Ascending aorta (tissue), 2 donors: ENCODE measurements at regions not wholly inside any gene's neighbourhood (a gene's known extent, or its start where the extent isn't known, plus 50 kb on each side); places are given as distances from the start of the nearest gene placed in this dataset.

Experiments used
- DNase-seq, 2 donors: peaks; one replicate each; pipeline ENCODE4 v3.0.0-alpha.2; 2019; ENCODE audit warnings: low spot score in 2 of 2
- H3K27ac ChIP-seq, 2 donors: fragments of 200-600 bp; sonication (generic); one replicate each; pipeline ENCODE4 v1.5.1; 2016 to 2017; ENCODE audit warnings: mild to moderate bottlenecking in 1 of 2
- H3K27me3 ChIP-seq: fragments of 200-600 bp; sonication (generic); one replicate; pipeline ENCODE4 v1.5.1; 2017
- H3K36me3 ChIP-seq, 2 donors: fragments of 200-600 bp; sonication (generic); one replicate each; pipeline ENCODE4 v1.5.1; 2016
- H3K4me1 ChIP-seq, 2 donors: fragments of 200-600 bp; sonication (generic); one replicate each; pipeline ENCODE4 v1.5.1; 2016 to 2017; ENCODE audit warnings: mild to moderate bottlenecking in 1 of 2
- H3K4me3 ChIP-seq, 2 donors: fragments of 200-600 bp; sonication (generic); one replicate each; pipeline ENCODE4 v1.5.1; 2016 to 2017; ENCODE audit warnings: mild to moderate bottlenecking in 1 of 2
- H3K9me3 ChIP-seq, 2 donors: fragments of 200-600 bp; sonication (generic); one replicate each; pipeline ENCODE4 v1.5.1; 2016
- intact Hi-C: fragments of 100-400 bp; cut with DNase I; formaldehyde crosslinking; loops from one replicate; pipeline ENCODE4 v1.15.1; 2023
- TF ChIP-seq, protein P1 (sequence below), 3 experiments: fragments of 200-600 bp in 2 of 3; fragments of 450-650 bp in 1 of 3; sonication (generic) in 2 of 3; IDR thresholded peaks; one replicate each; pipeline ENCODE4 v1.5.1; 2016 to 2019; ENCODE audit warnings: antibody characterized with exemption in 3 of 3, mild to moderate bottlenecking in 1 of 3, moderate library complexity in 1 of 3

DNA sequence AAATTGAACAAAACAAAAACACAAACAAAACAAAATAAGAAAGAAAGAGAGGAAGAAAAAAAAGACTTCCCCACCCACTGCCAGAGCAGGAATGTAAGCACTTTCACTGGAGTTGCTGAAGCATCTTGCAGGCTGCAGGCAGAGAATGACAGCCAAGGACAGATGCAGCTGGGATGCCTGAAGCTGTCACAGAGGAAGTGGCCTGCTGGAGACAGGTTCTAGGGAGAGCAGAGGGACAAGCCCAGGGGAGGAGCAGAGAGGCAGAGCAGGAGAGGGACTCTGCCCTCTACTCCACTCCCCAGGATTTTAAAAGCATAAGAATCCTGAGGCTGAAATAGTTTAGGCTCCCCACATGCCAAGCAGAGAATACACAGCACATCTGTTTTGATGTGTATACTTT lies 326.2 kb downstream of the TUSC7 start:
- TF ChIP-seq, protein P1, sequence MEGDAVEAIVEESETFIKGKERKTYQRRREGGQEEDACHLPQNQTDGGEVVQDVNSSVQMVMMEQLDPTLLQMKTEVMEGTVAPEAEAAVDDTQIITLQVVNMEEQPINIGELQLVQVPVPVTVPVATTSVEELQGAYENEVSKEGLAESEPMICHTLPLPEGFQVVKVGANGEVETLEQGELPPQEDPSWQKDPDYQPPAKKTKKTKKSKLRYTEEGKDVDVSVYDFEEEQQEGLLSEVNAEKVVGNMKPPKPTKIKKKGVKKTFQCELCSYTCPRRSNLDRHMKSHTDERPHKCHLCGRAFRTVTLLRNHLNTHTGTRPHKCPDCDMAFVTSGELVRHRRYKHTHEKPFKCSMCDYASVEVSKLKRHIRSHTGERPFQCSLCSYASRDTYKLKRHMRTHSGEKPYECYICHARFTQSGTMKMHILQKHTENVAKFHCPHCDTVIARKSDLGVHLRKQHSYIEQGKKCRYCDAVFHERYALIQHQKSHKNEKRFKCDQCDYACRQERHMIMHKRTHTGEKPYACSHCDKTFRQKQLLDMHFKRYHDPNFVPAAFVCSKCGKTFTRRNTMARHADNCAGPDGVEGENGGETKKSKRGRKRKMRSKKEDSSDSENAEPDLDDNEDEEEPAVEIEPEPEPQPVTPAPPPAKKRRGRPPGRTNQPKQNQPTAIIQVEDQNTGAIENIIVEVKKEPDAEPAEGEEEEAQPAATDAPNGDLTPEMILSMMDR (IDR thresholded peaks at IDR 0.05), result no peak
- intact Hi-C loops, result no loop called here
- Histone ChIP-seq H3K27ac (peak overlapping the region; percentile 61 to 64), H3K27me3 (no peaks in the 10 kb centered on the region), H3K4me3 (no peak overlapping the region), H3K36me3 (no peaks in the 10 kb centered on the region), H3K9me3 (no peaks in the 10 kb centered on the region), H3K4me1 (peaks cover 0 to 11% of the 10 kb centered on the region in 2 donors)
- no peak for DNase-seq

DNA sequence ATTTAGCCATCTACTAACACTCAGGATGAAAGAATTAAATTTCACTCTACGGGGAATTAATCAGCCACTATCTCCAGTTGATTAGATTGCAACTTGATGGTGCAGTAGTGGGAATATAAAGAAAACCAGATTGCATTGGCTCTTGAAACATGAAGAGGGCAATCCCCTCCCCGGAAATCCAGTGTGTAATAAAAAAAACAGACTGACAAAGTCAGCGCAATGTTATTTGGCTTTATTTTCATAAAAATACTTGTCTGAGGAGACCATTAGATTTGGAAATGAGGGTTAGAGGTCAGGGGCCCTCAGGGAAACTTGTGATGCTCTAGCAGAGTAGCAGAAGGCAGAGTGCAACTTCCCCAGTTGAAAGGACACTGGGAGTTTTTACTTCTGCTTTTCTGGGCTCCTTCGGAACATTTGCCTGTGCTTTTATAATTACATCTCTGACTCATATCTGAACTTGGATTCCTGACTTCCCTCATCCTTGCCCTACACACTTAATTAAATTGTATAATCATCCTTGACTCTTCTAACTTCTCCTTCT lies 326.8 kb downstream of the TUSC7 start:
- Histone ChIP-seq H3K27me3 (no peaks in the 10 kb centered on the region), H3K9me3 (no peaks in the 10 kb centered on the region), H3K4me3 (no peak overlapping the region), H3K27ac (peak overlapping the region; percentile 61 to 64), H3K4me1 (peaks cover 0 to 11% of the 10 kb centered on the region in 2 donors), H3K36me3 (no peaks in the 10 kb centered on the region)
- TF ChIP-seq, protein P1 (IDR thresholded peaks at IDR 0.05), result no peak
- peak in 1 of 2 donors; percentile 85 for DNase-seq
- intact Hi-C loops, result no loop called here

DNA sequence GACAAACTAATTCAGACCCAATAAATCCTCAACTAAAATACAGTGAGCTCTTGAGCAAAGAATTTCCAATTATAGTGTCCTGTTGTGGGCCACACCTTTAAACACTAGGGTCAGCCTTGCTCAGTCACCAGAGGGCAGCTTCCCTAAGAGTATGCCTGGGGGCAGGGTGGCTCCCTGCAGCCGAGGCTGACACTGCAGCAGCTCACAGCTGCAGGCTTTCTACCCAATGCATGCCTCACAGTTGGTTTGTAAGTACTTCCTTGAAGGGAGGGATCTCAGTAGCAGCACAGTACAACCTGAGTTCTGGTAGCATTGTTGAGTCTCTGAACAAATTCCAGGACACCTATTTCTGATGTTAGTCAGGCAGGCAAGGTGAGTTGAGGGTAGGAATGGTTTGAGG lies 335.6 kb downstream of the TUSC7 start:
- DNase-seq, result no peak
- no peaks in the 10 kb centered on the region for H3K4me1 ChIP-seq
- H3K27me3 ChIP-seq, result no peaks in the 10 kb centered on the region
- intact Hi-C loops, result no loop called here
- no peak overlapping the region for H3K27ac ChIP-seq
- no peaks in the 10 kb centered on the region for H3K36me3 ChIP-seq
- no peaks in the 10 kb centered on the region for H3K9me3 ChIP-seq
- TF ChIP-seq, protein P1 (IDR thresholded peaks at IDR 0.05), result no peak
- H3K4me3 ChIP-seq, result no peak overlapping the region

DNA sequence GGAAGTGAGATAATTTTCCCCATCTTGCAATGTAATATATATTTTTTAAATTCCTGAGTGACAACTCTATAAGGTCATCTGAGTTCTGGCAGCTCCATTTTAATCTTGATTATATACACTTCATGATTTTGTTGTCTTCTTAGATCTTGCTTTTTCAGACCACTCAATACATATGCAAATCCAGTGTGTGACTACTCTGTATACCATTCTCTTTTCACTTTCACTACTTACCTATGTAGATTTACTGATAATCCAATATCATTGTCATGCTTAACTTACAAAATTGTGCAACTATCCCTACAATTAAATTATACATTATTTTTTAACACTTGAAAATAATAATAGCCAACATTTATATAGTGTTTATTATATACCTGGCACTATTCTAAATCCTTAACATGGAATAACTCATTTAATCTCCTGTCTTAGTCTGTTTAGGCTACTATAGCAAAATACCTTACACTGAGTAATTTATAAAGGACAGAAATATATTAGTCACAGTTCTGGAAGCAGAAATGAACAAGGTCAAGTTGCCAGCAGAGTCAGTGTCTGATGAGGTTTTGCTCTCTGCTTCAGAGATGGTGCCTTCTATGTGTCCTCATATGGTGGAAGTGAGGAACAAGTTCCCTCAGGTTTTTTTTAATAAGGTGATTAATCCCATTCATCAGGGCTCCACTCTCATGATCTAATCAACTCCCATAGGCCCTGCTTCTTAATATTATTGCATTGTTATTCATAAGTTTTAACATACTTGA lies 338.5 kb downstream of the TUSC7 start:
- Histone ChIP-seq H3K4me1 (no peaks in the 10 kb centered on the region), H3K27ac (no peak overlapping the region), H3K4me3 (no peak overlapping the region), H3K9me3 (no peaks in the 10 kb centered on the region), H3K36me3 (no peaks in the 10 kb centered on the region), H3K27me3 (no peaks in the 10 kb centered on the region)
- TF ChIP-seq, protein P1 (IDR thresholded peaks at IDR 0.05), result no peak
- intact Hi-C loops, result no loop called here
- DNase-seq, result no peak

DNA sequence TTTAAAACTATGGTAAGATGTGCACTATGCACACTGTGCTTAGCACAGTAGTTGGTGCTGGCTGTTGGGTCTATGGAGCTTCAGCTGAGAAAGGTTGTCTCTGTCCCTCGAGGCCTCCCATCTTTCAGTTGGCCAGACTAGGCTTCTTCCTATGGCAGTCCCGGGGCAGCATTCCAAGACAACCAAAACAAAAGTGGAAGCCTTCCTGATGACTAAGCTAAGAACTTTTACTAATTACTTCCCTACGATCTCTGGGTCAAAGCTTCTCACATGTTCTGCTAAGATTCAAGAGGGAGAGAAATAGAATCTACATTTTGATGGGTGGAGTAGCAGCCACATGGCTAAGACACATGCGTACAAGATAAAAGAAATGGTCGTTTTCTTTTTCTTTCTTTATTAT lies 342.8 kb downstream of the TUSC7 start:
- Histone ChIP-seq H3K27ac (no peak overlapping the region), H3K4me1 (no peaks in the 10 kb centered on the region), H3K9me3 (no peaks in the 10 kb centered on the region), H3K27me3 (no peaks in the 10 kb centered on the region), H3K4me3 (no peak overlapping the region), H3K36me3 (no peaks in the 10 kb centered on the region)
- TF ChIP-seq, protein P1 (IDR thresholded peaks at IDR 0.05), result no peak
- no peak for DNase-seq
- intact Hi-C loops, result no loop called here
